H9 (cell line): ENCODE measurements at regions not wholly inside any gene's neighbourhood (a gene's known extent, or its start where the extent isn't known, plus 50 kb on each side); places are given as distances from the start of the nearest gene placed in this dataset.

Experiments used
- DNase-seq: peaks from one replicate; pipeline ENCODE4 v3.0.0-alpha.2; 2017
- H2AFZ ChIP-seq: one replicate; pipeline ENCODE4 v1.6.1; 2013; ENCODE audit warnings: mild to moderate bottlenecking, low read length, control low read depth, moderate library complexity
- H2AK5ac ChIP-seq: 2 replicates; pipeline ENCODE4 v1.6.1; 2013; ENCODE audit warnings: low read length, control low read depth, mixed read lengths; ENCODE audit not compliant: insufficient read length
- H2BK120ac ChIP-seq: one replicate; pipeline ENCODE4 v1.6.1; 2013; ENCODE audit warnings: low read depth, mild to moderate bottlenecking, low read length, control low read depth, inconsistent platforms; ENCODE audit not compliant: poor library complexity, severe bottlenecking
- H2BK12ac ChIP-seq: 2 replicates; pipeline ENCODE4 v1.6.1; 2013; ENCODE audit warnings: low read length, control low read depth, mixed read lengths, low read depth; ENCODE audit not compliant: insufficient read length
- H2BK15ac ChIP-seq: 2 replicates; pipeline ENCODE4 v1.6.1; 2013; ENCODE audit warnings: low read depth, low read length, control low read depth
- H2BK20ac ChIP-seq: one replicate; pipeline ENCODE4 v1.6.1; 2013; ENCODE audit warnings: low read depth, mild to moderate bottlenecking, low read length, control low read depth, inconsistent platforms; ENCODE audit not compliant: poor library complexity, severe bottlenecking
- H2BK5ac ChIP-seq: 2 replicates; pipeline ENCODE4 v1.6.1; 2013; ENCODE audit warnings: low read length, control low read depth, mixed read lengths; ENCODE audit not compliant: insufficient read length
- H3K14ac ChIP-seq: 2 replicates; pipeline ENCODE4 v1.6.1; 2013; ENCODE audit warnings: low read length, control low read depth; ENCODE audit not compliant: insufficient read depth
- H3K18ac ChIP-seq: 2 replicates; pipeline ENCODE4 v1.6.1; 2013; ENCODE audit warnings: low read depth, mild to moderate bottlenecking, mixed read lengths, low read length, control low read depth; ENCODE audit not compliant: insufficient read length
- H3K23ac ChIP-seq: 2 replicates; pipeline ENCODE4 v1.6.1; 2013; ENCODE audit warnings: low read length, control low read depth, mixed read lengths, low read depth; ENCODE audit not compliant: insufficient read length
- H3K23me2 ChIP-seq: 2 replicates; pipeline ENCODE4 v1.6.1; 2013; ENCODE audit warnings: low read depth, mild to moderate bottlenecking, mixed read lengths, low read length, control low read depth; ENCODE audit not compliant: insufficient read length, poor library complexity, severe bottlenecking
- H3K27ac ChIP-seq: 2 replicates; pipeline ENCODE4 v1.5.1; 2013; ENCODE audit warnings: low read length, control low read depth, mixed read lengths, low read depth; ENCODE audit not compliant: insufficient read length
- H3K27me3 ChIP-seq: 2 replicates; pipeline ENCODE4 v1.6.1; 2013; ENCODE audit warnings: low read length, control low read depth, inconsistent platforms; ENCODE audit not compliant: insufficient read depth
- H3K4ac ChIP-seq: 2 replicates; pipeline ENCODE4 v1.6.1; 2013; ENCODE audit warnings: low read depth, mild to moderate bottlenecking, control low read depth, inconsistent platforms, low read length, moderate library complexity
- H3K4me1 ChIP-seq: 2 replicates; pipeline ENCODE4 v1.6.1; 2013; ENCODE audit warnings: low read length, control low read depth, inconsistent platforms; ENCODE audit not compliant: insufficient read depth
- H3K4me2 ChIP-seq: 2 replicates; pipeline ENCODE4 v1.6.1; 2013; ENCODE audit warnings: low read length, control low read depth, mixed read lengths; ENCODE audit not compliant: insufficient read length, insufficient read depth
- H3K56ac ChIP-seq: 2 replicates; pipeline ENCODE4 v1.6.1; 2013; ENCODE audit warnings: low read depth, mild to moderate bottlenecking, mixed read lengths, low read length, control low read depth; ENCODE audit not compliant: insufficient read length
- H3K79me1 ChIP-seq: 2 replicates; pipeline ENCODE4 v1.6.1; 2013; ENCODE audit warnings: low read depth, mild to moderate bottlenecking, moderate library complexity, low read length, control low read depth, inconsistent platforms; ENCODE audit not compliant: insufficient read depth, poor library complexity, severe bottlenecking
- H3K79me2 ChIP-seq: 2 replicates; pipeline ENCODE4 v1.6.1; 2013; ENCODE audit warnings: low read length, control low read depth, inconsistent platforms; ENCODE audit not compliant: insufficient read depth
- H3K9ac ChIP-seq: 2 replicates; pipeline ENCODE4 v1.6.1; 2013; ENCODE audit warnings: low read length, control low read depth, mixed read lengths; ENCODE audit not compliant: insufficient read length; ENCODE audit errors: extremely low read depth
- H3K9me3 ChIP-seq: one replicate; pipeline ENCODE4 v1.6.1; 2013; ENCODE audit warnings: low read depth, low read length, inconsistent platforms; ENCODE audit not compliant: control insufficient read depth
- H3T11ph ChIP-seq: one replicate; pipeline ENCODE4 v1.6.1; 2013; ENCODE audit warnings: mild to moderate bottlenecking, low read length, control low read depth, inconsistent platforms
- H4K20me1 ChIP-seq: one replicate; pipeline ENCODE4 v1.6.1; 2013; ENCODE audit not compliant: control insufficient read depth, insufficient read length, insufficient read depth
- H4K5ac ChIP-seq: 2 replicates; pipeline ENCODE4 v1.6.1; 2013; ENCODE audit warnings: low read depth, mild to moderate bottlenecking, mixed read lengths, low read length, control low read depth; ENCODE audit not compliant: insufficient read length
- H4K8ac ChIP-seq: replicated peaks from 2 replicates; pipeline ENCODE4 v1.6.1; 2013; ENCODE audit warnings: low read length, control low read depth, mixed read lengths, low read depth; ENCODE audit not compliant: insufficient read length
- H4K91ac ChIP-seq: 2 replicates; pipeline ENCODE4 v1.6.1; 2013; ENCODE audit warnings: low read depth, mild to moderate bottlenecking, moderate library complexity, mixed read lengths, low read length, control low read depth; ENCODE audit not compliant: insufficient read length
- H3K27ac Mint-ChIP-seq, 3 experiments: 2 replicates in 2 of 3; 3 replicates in 1 of 3; pipeline ENCODE4 v1.8.0; 2020 to 2021; ENCODE audit warnings: mixed read lengths in 3 of 3, mild to moderate bottlenecking in 1 of 3, moderate library complexity in 1 of 3
- H3K27me3 Mint-ChIP-seq: 2 replicates; pipeline ENCODE4 v1.8.0; 2021; ENCODE audit warnings: low read depth, mild to moderate bottlenecking, moderate library complexity, mixed read lengths
- H3K36me3 Mint-ChIP-seq, 3 experiments: 2 replicates in 2 of 3; 3 replicates in 1 of 3; pipeline ENCODE4 v1.8.0; 2020 to 2021; ENCODE audit warnings: low read depth in 3 of 3, mixed read lengths in 3 of 3; ENCODE audit not compliant: insufficient read depth in 1 of 3
- H3K4me1 Mint-ChIP-seq, 2 experiments: 2 replicates each; pipeline ENCODE4 v1.8.0; 2020; ENCODE audit warnings: mixed read lengths in 2 of 2
- H3K4me3 Mint-ChIP-seq, 2 experiments: 2 replicates in 1 of 2; 3 replicates in 1 of 2; pipeline ENCODE4 v1.8.0; 2020 to 2021; ENCODE audit warnings: mild to moderate bottlenecking in 2 of 2, mixed read lengths in 2 of 2, moderate library complexity in 1 of 2
- H3K9me3 Mint-ChIP-seq, 2 experiments: 2 replicates in 1 of 2; 3 replicates in 1 of 2; pipeline ENCODE4 v1.8.0; 2020; ENCODE audit warnings: mild to moderate bottlenecking in 2 of 2, mixed read lengths in 2 of 2, moderate library complexity in 1 of 2
- WGBS: extraction: QIAGEN DNeasy Blood & Tissue Kit; methylation state at CpG from one replicate; pipeline ENCODE4 v1.1.7; 2013; ENCODE audit warnings: missing lambda C conversion rate, low lambda C conversion rate, mixed read lengths; ENCODE audit not compliant: insufficient read length; ENCODE audit errors: extremely low coverage; 5-methylcytosine and 5-hydroxymethylcytosine counted together
- TF ChIP-seq, protein P1 (sequence below): fragments of 200-600 bp; sonication (generic); conservative IDR thresholded peaks from 3 replicates; pipeline ENCODE4 v1.8.0; 2021; ENCODE audit warnings: antibody characterized with exemption, mild to moderate bottlenecking

DNA sequence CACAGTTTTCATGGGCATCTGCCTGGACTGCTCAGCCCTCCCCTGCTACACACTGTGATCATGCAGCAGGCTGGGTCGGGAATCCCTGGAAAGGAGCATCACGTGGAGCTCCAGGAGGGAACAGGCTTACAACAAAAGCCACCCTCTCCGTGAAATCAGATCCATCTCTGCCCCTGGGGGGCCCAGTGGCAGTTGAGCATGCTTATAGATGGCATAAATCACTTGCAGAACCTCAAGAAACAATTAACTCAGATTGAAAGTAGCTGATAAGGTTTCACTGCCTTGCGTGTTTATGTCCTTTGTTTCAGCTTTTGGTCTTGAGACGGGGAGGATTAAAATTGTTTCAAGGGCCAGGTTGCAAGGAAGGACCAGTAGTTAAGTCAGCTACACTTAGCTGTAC is 354.8 kb upstream of the MEIS1 start:
- Histone ChIP-seq H4K20me1 (no peaks in the 10 kb centered on the region), H3K79me2 (no peaks in the 10 kb centered on the region), H3K79me1 (no peaks in the 10 kb centered on the region), H4K5ac (no peak overlapping the region), H3K9me3 (no peaks in the 10 kb centered on the region), H2AK5ac (no peak overlapping the region), H2BK15ac (no peak overlapping the region), H3K23me2 (no peaks in the 10 kb centered on the region), H2BK12ac (no peak overlapping the region), H2AFZ (no peak overlapping the region), H2BK20ac (no peak overlapping the region), H3K4ac (no peak overlapping the region), H3K14ac (no peak overlapping the region), H3K56ac (no peak overlapping the region), H3T11ph (no peak overlapping the region), H3K27me3 (no peaks in the 10 kb centered on the region), H3K4me1 (no peaks in the 10 kb centered on the region; the same call in 1 of the 2 replicates), H3K23ac (no peak overlapping the region), H4K8ac (no peak overlapping the region), H2BK120ac (no peak overlapping the region), H3K18ac (no peak overlapping the region), H4K91ac (no peak overlapping the region), H2BK5ac (no peak overlapping the region), H3K9ac (no peak overlapping the region), H3K4me2 (no peak overlapping the region), H3K27ac (no peak overlapping the region)
- Mint-ChIP-seq H3K27me3 (no peaks in the 10 kb centered on the region; the same call in 1 of the 2 replicates), H3K27ac (no peak overlapping the region), H3K36me3 (no peaks in the 10 kb centered on the region; a peak in 1 of 7 replicates), H3K9me3 (no peaks in the 10 kb centered on the region), H3K4me3 (no peak overlapping the region), H3K4me1 (peaks cover 5 to 8% of the 10 kb centered on the region in 2 experiments; a peak in 2 of 4 replicates)
- no peak for DNase-seq
- TF ChIP-seq, protein P1, sequence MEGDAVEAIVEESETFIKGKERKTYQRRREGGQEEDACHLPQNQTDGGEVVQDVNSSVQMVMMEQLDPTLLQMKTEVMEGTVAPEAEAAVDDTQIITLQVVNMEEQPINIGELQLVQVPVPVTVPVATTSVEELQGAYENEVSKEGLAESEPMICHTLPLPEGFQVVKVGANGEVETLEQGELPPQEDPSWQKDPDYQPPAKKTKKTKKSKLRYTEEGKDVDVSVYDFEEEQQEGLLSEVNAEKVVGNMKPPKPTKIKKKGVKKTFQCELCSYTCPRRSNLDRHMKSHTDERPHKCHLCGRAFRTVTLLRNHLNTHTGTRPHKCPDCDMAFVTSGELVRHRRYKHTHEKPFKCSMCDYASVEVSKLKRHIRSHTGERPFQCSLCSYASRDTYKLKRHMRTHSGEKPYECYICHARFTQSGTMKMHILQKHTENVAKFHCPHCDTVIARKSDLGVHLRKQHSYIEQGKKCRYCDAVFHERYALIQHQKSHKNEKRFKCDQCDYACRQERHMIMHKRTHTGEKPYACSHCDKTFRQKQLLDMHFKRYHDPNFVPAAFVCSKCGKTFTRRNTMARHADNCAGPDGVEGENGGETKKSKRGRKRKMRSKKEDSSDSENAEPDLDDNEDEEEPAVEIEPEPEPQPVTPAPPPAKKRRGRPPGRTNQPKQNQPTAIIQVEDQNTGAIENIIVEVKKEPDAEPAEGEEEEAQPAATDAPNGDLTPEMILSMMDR, result no peak
- no CpG with 5 or more reads among the region's 5 CpGs for WGBS
